ENCODE measurements at regions not wholly inside any gene's neighbourhood (a gene's known extent, or its start where the extent isn't known, plus 50 kb on each side); places are given as distances from the start of the nearest gene placed in this dataset.

GRCh38 chr6:138663892-138664291, 109.7 kb upstream of the CCDC28A start (continued):
- TF ChIP-seq, protein P1, sequence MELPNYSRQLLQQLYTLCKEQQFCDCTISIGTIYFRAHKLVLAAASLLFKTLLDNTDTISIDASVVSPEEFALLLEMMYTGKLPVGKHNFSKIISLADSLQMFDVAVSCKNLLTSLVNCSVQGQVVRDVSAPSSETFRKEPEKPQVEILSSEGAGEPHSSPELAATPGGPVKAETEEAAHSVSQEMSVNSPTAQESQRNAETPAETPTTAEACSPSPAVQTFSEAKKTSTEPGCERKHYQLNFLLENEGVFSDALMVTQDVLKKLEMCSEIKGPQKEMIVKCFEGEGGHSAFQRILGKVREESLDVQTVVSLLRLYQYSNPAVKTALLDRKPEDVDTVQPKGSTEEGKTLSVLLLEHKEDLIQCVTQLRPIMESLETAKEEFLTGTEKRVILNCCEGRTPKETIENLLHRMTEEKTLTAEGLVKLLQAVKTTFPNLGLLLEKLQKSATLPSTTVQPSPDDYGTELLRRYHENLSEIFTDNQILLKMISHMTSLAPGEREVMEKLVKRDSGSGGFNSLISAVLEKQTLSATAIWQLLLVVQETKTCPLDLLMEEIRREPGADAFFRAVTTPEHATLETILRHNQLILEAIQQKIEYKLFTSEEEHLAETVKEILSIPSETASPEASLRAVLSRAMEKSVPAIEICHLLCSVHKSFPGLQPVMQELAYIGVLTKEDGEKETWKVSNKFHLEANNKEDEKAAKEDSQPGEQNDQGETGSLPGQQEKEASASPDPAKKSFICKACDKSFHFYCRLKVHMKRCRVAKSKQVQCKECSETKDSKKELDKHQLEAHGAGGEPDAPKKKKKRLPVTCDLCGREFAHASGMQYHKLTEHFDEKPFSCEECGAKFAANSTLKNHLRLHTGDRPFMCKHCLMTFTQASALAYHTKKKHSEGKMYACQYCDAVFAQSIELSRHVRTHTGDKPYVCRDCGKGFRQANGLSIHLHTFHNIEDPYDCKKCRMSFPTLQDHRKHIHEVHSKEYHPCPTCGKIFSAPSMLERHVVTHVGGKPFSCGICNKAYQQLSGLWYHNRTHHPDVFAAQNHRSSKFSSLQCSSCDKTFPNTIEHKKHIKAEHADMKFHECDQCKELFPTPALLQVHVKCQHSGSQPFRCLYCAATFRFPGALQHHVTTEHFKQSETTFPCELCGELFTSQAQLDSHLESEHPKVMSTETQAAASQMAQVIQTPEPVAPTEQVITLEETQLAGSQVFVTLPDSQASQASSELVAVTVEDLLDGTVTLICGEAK (IDR thresholded peaks at IDR 0.05), result no peak
- TF ChIP-seq, protein P1 (CRISPR knock-in tag; IDR thresholded peaks at IDR 0.05), result peak; percentile 46; the same call in 1 of the 2 replicates
- TF ChIP-seq BCL6 (CRISPR knock-in tag; IDR thresholded peaks at IDR 0.05) (peak; percentile 49), ZFP82 (CRISPR knock-in tag; IDR thresholded peaks at IDR 0.05; ENCODE audit: borderline replicate concordance) (no peak), NFYB (CRISPR knock-in tag; IDR thresholded peaks at IDR 0.05) (no peak), ZNF121 (CRISPR knock-in tag; IDR thresholded peaks at IDR 0.05) (no peak), KDM3A (CRISPR knock-in tag; IDR thresholded peaks at IDR 0.05; ENCODE audit: low read depth) (no peak), CCAR2 (optimal IDR thresholded peaks at IDR 0.05; ENCODE audit: low read depth, low read length) (no peak), KDM2A (CRISPR knock-in tag; IDR thresholded peaks at IDR 0.05; ENCODE audit: borderline replicate concordance, low read depth) (no peak), ZNF343 (CRISPR knock-in tag; IDR thresholded peaks at IDR 0.05) (no peak), PAXIP1 (CRISPR knock-in tag; conservative IDR thresholded peaks at IDR 0.05) (peak; percentile 27; the same call in 1 of the 2 replicates), ZNF18 (CRISPR knock-in tag; IDR thresholded peaks at IDR 0.05; ENCODE audit: insufficient replicate concordance) (no peak), ZNF839 (CRISPR knock-in tag; IDR thresholded peaks at IDR 0.05; ENCODE audit: borderline replicate concordance) (no peak)
- TF ChIP-seq, protein P2, sequence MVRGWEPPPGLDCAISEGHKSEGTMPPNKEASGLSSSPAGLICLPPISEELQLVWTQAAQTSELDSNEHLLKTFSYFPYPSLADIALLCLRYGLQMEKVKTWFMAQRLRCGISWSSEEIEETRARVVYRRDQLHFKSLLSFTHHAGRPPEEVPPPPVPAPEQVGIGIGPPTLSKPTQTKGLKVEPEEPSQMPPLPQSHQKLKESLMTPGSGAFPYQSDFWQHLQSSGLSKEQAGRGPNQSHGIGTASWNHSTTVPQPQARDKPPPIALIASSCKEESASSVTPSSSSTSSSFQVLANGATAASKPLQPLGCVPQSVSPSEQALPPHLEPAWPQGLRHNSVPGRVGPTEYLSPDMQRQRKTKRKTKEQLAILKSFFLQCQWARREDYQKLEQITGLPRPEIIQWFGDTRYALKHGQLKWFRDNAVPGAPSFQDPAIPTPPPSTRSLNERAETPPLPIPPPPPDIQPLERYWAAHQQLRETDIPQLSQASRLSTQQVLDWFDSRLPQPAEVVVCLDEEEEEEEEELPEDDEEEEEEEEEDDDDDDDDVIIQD (CRISPR knock-in tag; IDR thresholded peaks at IDR 0.05; ENCODE audit: low read depth), result no peak
